ENCODE measurements at regions not wholly inside any gene's neighbourhood (a gene's known extent, or its start where the extent isn't known, plus 50 kb on each side); places are given as distances from the start of the nearest gene placed in this dataset.

GRCh38 chr6:11654876-11655275, 117.3 kb downstream of the TMEM170B start:
- no peak for TF ChIP-seq POLR2AphosphoS5 (IDR thresholded peaks at IDR 0.05; ENCODE audit: low read depth, low read length)
- no peak for TF ChIP-seq REST (IDR thresholded peaks at IDR 0.05; ENCODE audit: insufficient read depth in 1 of 2, low read depth in 2 of 2, low read length in 2 of 2)
- TF ChIP-seq TAF1 (IDR thresholded peaks at IDR 0.05; ENCODE audit: borderline replicate concordance, insufficient read depth, low read length) = no peak
- TF ChIP-seq FOXP2 (optimal IDR thresholded peaks at IDR 0.05; ENCODE audit: borderline replicate concordance, extremely low read depth, extremely low read length, insufficient read depth) = no peak
- no peak for TF ChIP-seq SIN3A (IDR thresholded peaks at IDR 0.05; ENCODE audit: borderline replicate concordance, insufficient read depth, low read length)

GRCh38 chr6:11656491-11656890, 118.9 kb downstream of the TMEM170B start:
- TF ChIP-seq SIN3A (IDR thresholded peaks at IDR 0.05; ENCODE audit: borderline replicate concordance, insufficient read depth, low read length) = no peak
- TF ChIP-seq POLR2AphosphoS5 (IDR thresholded peaks at IDR 0.05; ENCODE audit: low read depth, low read length) = no peak
- TF ChIP-seq REST (IDR thresholded peaks at IDR 0.05; ENCODE audit: insufficient read depth in 1 of 2, low read depth in 2 of 2, low read length in 2 of 2) = no peak
- no peak for TF ChIP-seq TAF1 (IDR thresholded peaks at IDR 0.05; ENCODE audit: borderline replicate concordance, insufficient read depth, low read length)
- TF ChIP-seq FOXP2 (optimal IDR thresholded peaks at IDR 0.05; ENCODE audit: borderline replicate concordance, extremely low read depth, extremely low read length, insufficient read depth) = no peak

- TF ChIP-seq POLR2AphosphoS5 (IDR thresholded peaks at IDR 0.05; ENCODE audit: low read depth, low read length) = no peak
- no peak for TF ChIP-seq SIN3A (IDR thresholded peaks at IDR 0.05; ENCODE audit: borderline replicate concordance, insufficient read depth, low read length)
- TF ChIP-seq TAF1 (IDR thresholded peaks at IDR 0.05; ENCODE audit: borderline replicate concordance, insufficient read depth, low read length) = no peak
- TF ChIP-seq REST (IDR thresholded peaks at IDR 0.05; ENCODE audit: insufficient read depth in 1 of 2, low read depth in 2 of 2, low read length in 2 of 2) = no peak
- no peak for TF ChIP-seq FOXP2 (optimal IDR thresholded peaks at IDR 0.05; ENCODE audit: borderline replicate concordance, extremely low read depth, extremely low read length, insufficient read depth)
Observed at GRCh38 chr6:11659757-11660156, 118.8 kb downstream of the ADTRP start.

- TF ChIP-seq FOXP2 (optimal IDR thresholded peaks at IDR 0.05; ENCODE audit: borderline replicate concordance, extremely low read depth, extremely low read length, insufficient read depth) = no peak
- no peak for TF ChIP-seq REST (IDR thresholded peaks at IDR 0.05; ENCODE audit: insufficient read depth in 1 of 2, low read depth in 2 of 2, low read length in 2 of 2)
- TF ChIP-seq TAF1 (IDR thresholded peaks at IDR 0.05; ENCODE audit: borderline replicate concordance, insufficient read depth, low read length) = no peak
Observed at GRCh38 chr6:11662323-11662722, 116.3 kb downstream of the ADTRP start.

GRCh38 chr6:11663519-11663918, 115.1 kb downstream of the ADTRP start:
- no peak for TF ChIP-seq POLR2AphosphoS5 (IDR thresholded peaks at IDR 0.05; ENCODE audit: low read depth, low read length)
- TF ChIP-seq SIN3A (IDR thresholded peaks at IDR 0.05; ENCODE audit: borderline replicate concordance, insufficient read depth, low read length) = no peak
- no peak for TF ChIP-seq FOXP2 (optimal IDR thresholded peaks at IDR 0.05; ENCODE audit: borderline replicate concordance, extremely low read depth, extremely low read length, insufficient read depth)
- no peak for TF ChIP-seq REST (IDR thresholded peaks at IDR 0.05; ENCODE audit: insufficient read depth in 1 of 2, low read depth in 2 of 2, low read length in 2 of 2)
- TF ChIP-seq TAF1 (IDR thresholded peaks at IDR 0.05; ENCODE audit: borderline replicate concordance, insufficient read depth, low read length) = no peak
